ENCODE measurements at regions not wholly inside any gene's neighbourhood (a gene's known extent, or its start where the extent isn't known, plus 50 kb on each side); places are given as distances from the start of the nearest gene placed in this dataset.

DNA sequence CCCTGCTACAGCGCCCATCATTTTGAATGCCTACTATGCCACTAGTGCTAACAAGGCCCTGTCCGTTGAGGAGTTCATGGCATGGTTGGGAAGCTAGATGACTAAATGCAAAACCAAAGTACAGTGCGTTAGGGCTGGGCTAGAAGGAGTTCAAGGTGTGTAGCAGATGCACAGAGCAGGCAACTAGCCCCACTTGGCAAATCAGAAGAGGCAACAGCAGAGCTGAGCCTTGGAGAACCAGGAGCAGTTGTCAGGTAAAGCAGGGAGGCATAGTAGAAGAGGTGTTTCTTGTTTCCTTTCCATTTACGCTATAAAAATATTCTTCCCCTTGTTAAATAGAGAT is 146.6 kb upstream of the CPEB2 start:
- H3K4me3 ChIP-seq (ENCODE audit: low read length), result no peak overlapping the region
- no peak for TF ChIP-seq ZNF274 (IDR thresholded peaks at IDR 0.05; ENCODE audit: low read depth, low read length)

DNA sequence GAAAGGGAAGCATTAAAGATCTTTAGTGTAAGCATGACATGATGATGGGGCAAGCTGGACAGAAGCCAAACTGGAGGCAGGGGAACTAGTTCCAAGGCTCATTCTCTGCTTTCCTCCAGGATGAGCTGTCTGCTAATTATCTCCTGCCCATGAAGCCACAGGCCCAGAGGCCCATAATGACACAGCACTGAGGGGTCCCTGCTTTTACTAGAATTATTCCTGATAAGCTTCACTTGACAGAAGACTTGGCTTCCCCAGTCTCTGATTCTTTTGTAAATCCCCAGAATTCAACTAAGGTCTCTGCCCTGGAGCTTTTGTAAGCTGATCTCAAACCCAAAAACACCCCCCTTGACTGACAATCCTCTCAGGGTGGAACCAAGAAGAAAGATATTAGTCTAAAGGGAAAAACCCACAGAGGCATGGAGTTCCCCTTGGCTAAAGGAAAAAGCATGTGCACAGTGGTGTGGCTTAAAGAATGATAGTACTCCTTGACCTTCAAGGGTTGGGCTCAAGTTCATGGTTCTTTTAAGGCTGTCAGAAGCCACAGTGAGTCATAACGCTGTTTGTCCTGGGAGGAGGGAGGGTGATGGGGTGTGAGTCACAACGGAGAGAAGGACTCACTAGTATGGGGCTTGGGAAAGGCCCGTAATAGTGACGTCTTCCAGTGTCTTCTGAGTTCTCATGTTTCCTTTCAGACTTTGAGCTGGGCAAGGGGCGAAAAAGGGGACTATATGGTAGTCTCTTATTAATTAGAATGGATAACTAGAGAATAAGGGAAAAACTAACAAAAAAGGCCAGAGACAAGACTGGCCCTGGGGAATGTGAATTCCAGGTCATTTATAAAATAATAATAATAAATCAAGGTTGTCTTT is 146.0 kb upstream of the CPEB2 start:
- TF ChIP-seq ZNF274 (IDR thresholded peaks at IDR 0.05; ENCODE audit: low read depth, low read length), result no peak

DNA sequence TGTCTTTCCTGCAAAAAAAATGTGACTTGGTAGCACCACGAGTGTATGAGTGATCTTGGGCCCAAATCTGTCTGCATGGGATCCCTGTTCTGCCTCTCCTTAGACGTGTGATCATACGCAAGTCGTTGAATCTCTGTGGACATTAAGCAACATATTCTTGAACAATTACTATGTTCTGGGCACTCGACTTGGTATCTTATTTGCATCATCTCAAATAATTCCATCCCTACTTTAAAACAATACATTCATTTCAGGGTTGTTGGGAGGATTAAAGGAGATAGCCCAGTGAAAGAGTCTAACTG is 145.4 kb upstream of the CPEB2 start:
- TF ChIP-seq ZNF274 (IDR thresholded peaks at IDR 0.05; ENCODE audit: low read depth, low read length), result no peak
- H3K4me3 ChIP-seq (ENCODE audit: low read length), result no peak overlapping the region

More for the DNA sequence above, 146.0 kb upstream of the CPEB2 start:
- H3K4me3 ChIP-seq (ENCODE audit: low read length), result no peak overlapping the region

- TF ChIP-seq ZNF274 (IDR thresholded peaks at IDR 0.05; ENCODE audit: low read depth, low read length), result no peak
- no peak overlapping the region for H3K4me3 ChIP-seq (ENCODE audit: low read length)
Measured at GRCh38 chr4:14857475-14857874, 144.8 kb upstream of the CPEB2 start.

- TF ChIP-seq ZNF274 (IDR thresholded peaks at IDR 0.05; ENCODE audit: low read depth, low read length), result no peak
- no peak overlapping the region for H3K4me3 ChIP-seq (ENCODE audit: low read length)
Measured at GRCh38 chr4:14857981-14858380, 144.3 kb upstream of the CPEB2 start.

DNA sequence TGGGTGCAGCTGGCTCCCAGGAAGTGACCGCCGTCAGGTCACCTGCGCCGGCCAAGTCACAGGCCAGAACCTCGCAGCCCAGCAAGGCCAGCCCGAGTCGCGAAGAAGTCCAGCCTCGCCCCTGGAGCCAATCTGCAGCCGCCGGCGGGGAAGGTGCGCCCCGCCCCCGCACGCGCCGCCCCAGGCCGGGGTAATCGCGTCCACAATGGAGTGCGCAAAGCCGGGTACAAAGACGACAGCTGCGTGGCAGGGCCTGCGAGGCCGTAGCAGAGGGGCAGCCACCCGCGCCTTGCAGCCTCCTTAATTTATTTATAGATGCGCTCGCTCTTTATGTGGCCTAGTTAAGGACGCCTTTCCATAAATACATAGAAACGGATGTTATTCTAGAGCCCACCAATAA is 139.4 kb upstream of the CPEB2 start:
- no peak for TF ChIP-seq ZNF274 (IDR thresholded peaks at IDR 0.05; ENCODE audit: low read depth, low read length)
- H3K4me3 ChIP-seq (ENCODE audit: low read length), result no peak overlapping the region

GRCh38 chr4:14863418-14864364 is 138.6 kb upstream of the CPEB2 start:
- no peak overlapping the region for H3K4me3 ChIP-seq (ENCODE audit: low read length)
- no peak for TF ChIP-seq ZNF274 (IDR thresholded peaks at IDR 0.05; ENCODE audit: low read depth, low read length)

GRCh38 chr4:14864365-14865030 is 137.8 kb upstream of the CPEB2 start:
- H3K4me3 ChIP-seq (ENCODE audit: low read length), result no peak overlapping the region
- no peak for TF ChIP-seq ZNF274 (IDR thresholded peaks at IDR 0.05; ENCODE audit: low read depth, low read length)

DNA sequence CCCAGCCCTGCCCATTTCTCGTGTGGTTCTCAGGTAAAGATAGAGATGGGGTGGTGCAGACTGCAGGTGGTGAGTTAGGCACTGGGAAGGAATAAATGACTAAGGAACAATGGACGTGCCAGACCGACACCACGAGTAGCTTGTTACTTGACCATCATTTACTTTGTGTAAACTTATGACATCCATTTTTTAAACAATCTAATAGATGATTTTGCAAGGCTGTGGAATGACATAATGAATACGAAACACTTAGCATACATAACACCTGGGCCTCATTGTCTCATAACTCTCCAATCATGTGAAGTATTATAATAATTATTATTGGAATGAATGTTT is 137.3 kb upstream of the CPEB2 start:
- no peak for TF ChIP-seq ZNF274 (IDR thresholded peaks at IDR 0.05; ENCODE audit: low read depth, low read length)
- H3K4me3 ChIP-seq (ENCODE audit: low read length), result no peak overlapping the region

GRCh38 chr4:14865804-14866203 is 136.5 kb upstream of the CPEB2 start:
- no peak for TF ChIP-seq ZNF274 (IDR thresholded peaks at IDR 0.05; ENCODE audit: low read depth, low read length)

DNA sequence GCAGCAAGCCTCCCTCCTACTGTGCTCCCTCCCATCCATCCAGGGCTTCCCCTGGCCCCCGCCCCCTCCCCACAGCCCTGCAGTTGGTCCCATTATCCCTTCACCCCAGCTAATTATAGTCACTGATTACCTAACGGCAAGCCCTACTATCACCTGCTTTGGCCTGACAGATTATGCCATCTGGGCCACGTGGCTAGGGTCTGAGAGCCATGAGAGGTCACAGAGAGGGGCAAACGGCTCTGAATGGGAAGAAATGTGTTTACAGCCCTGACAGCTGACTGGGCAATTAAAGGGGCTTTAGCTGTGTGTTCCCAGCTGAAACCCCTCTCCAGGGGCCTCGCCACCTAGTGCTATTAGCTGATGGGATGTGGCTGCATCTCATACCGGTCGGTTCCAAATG is 134.4 kb upstream of the CPEB2 start:
- no peak for TF ChIP-seq ZNF274 (IDR thresholded peaks at IDR 0.05; ENCODE audit: low read depth, low read length)
- no peak overlapping the region for H3K4me3 ChIP-seq (ENCODE audit: low read length)

More at GRCh38 chr4:14865804-14866203, 136.5 kb upstream of the CPEB2 start:
- no peak overlapping the region for H3K4me3 ChIP-seq (ENCODE audit: low read length)

DNA sequence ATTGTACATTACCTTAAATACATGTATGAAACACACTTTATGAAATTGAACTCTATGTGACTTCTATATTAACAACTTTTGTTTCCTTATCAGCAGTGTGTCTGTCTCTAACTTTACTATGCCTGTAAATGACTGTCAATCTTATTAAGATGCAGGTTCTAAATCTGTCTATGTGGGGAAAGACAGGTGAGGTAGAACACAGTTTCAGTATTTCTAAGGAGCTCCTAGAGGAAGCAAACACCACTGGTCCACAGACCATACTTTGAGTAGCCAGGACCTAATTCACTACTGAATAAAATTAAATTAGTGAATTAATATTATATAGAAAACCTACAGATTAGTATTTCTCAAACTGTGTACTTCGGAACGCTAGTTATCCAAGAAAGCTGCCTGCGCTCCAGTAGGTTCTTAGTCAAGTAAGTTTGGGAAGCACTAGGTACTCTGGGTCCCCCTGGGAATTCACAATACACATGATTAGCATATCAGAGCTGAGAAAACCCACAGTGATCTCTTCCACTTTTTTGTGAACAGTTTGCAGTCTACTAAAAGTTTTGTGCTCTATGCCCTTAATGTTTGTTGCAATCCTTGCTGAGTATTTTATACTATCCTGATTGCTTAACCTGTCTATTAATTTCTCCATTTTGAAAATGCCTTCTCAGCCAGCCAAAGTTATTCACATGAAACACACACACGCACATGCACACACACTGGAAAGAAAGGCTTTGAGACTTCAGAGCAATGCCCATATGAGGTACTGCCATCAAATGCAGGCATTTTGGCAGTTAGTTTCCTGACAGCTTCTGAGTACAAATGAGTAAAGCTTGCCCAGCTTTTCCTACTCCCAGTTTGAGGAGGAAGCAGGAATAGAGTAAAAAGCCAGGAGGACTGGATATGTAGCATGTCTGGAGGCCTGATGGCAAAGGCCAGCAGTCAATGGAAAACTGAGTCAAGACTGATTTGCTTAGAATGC is 133.6 kb upstream of the CPEB2 start:
- no peak overlapping the region for H3K4me3 ChIP-seq (ENCODE audit: low read length)
- no peak for TF ChIP-seq ZNF274 (IDR thresholded peaks at IDR 0.05; ENCODE audit: low read depth, low read length)

DNA sequence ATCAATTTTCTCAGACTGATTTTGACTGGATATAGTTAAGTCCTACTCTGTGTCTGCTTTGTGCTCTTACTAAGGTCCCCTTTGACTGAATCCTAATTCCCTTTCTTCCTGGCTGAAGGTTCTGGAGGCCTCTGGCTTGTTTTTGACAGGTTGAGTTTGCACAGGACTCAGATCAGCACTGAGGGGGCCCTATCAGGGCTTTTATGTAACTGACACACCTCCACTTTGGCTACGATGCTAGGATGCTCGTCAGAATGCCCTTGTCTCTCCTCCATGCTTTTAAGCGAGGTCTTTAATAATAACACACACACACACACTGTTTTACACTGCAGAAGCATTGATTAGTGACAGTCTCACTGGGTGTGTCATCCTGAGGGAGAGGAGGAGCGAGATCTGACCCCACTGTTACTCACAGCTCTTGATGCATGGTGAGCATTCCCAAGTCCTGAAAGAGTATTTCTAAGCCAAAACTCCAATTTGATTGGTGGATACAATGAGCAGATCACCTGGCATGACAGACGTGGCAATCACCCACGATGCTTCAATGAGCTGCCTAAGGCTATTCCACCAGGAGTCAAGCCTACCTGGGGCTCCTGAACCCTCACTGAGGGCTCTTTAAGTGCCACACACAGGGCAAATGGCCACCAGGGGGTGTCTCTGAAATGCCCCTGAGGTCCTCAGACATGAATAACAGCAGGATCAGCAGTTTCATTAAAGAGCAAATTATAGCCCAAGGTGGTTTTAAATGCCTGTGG is 130.4 kb upstream of the CPEB2 start:
- H3K4me3 ChIP-seq (ENCODE audit: low read length), result no peak overlapping the region
- no peak for TF ChIP-seq ZNF274 (IDR thresholded peaks at IDR 0.05; ENCODE audit: low read depth, low read length)

All from GM08714 (cell line).